ENCODE measurements at regions not wholly inside any gene's neighbourhood (a gene's known extent, or its start where the extent isn't known, plus 50 kb on each side); places are given as distances from the start of the nearest gene placed in this dataset.

- DNase-seq, result no peak
- WGBS, 3 donors, result 34 to 48% (median 40%) methylated on average over 4 of the region's 4 CpGs
- H3K9me3 ChIP-seq, result no peaks in the 10 kb centered on the region
- no peak overlapping the region for H3K4me3 ChIP-seq
- intact Hi-C loops (cut with DNase I), result no loop called here
- TF ChIP-seq, protein P1, sequence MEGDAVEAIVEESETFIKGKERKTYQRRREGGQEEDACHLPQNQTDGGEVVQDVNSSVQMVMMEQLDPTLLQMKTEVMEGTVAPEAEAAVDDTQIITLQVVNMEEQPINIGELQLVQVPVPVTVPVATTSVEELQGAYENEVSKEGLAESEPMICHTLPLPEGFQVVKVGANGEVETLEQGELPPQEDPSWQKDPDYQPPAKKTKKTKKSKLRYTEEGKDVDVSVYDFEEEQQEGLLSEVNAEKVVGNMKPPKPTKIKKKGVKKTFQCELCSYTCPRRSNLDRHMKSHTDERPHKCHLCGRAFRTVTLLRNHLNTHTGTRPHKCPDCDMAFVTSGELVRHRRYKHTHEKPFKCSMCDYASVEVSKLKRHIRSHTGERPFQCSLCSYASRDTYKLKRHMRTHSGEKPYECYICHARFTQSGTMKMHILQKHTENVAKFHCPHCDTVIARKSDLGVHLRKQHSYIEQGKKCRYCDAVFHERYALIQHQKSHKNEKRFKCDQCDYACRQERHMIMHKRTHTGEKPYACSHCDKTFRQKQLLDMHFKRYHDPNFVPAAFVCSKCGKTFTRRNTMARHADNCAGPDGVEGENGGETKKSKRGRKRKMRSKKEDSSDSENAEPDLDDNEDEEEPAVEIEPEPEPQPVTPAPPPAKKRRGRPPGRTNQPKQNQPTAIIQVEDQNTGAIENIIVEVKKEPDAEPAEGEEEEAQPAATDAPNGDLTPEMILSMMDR (IDR thresholded peaks at IDR 0.05), result no peak
- TF ChIP-seq POLR2A (IDR thresholded peaks at IDR 0.05) (no peak), EP300 (IDR thresholded peaks at IDR 0.05) (no peak)
- no peaks in the 10 kb centered on the region for H3K36me3 ChIP-seq
- peaks cover 7% of the 10 kb centered on the region for H3K4me1 ChIP-seq (ENCODE audit: insufficient read depth)
- no peaks in the 10 kb centered on the region for H3K27me3 ChIP-seq
- H3K27ac ChIP-seq, result no peak overlapping the region
These were observed 221.4 kb upstream of the NANOGP8 start for GRCh38 chr15:35306361-35306981.

- no peak for DNase-seq
These were observed 220.9 kb upstream of the NANOGP8 start for GRCh38 chr15:35305946-35306345.

GRCh38 chr15:35305031-35305550 is 220.0 kb upstream of the NANOGP8 start:
- Histone ChIP-seq H3K4me3 (no peak overlapping the region), H3K9me3 (no peaks in the 10 kb centered on the region), H3K27me3 (no peaks in the 10 kb centered on the region), H3K27ac (no peak overlapping the region), H3K36me3 (no peaks in the 10 kb centered on the region), H3K4me1 (ENCODE audit: insufficient read depth) (peaks cover 7% of the 10 kb centered on the region)
- TF ChIP-seq EP300 (IDR thresholded peaks at IDR 0.05) (no peak), POLR2A (IDR thresholded peaks at IDR 0.05) (no peak)
- TF ChIP-seq, protein P1 (IDR thresholded peaks at IDR 0.05), result no peak
- DNase-seq, result no peak
- intact Hi-C loops (cut with DNase I), result no loop called here
- 73 to 79% (median 75%) methylated on average over 2 of the region's 2 CpGs for WGBS, 3 donors

More at GRCh38 chr15:35305946-35306345, 220.9 kb upstream of the NANOGP8 start:
- peaks cover 7% of the 10 kb centered on the region for H3K4me1 ChIP-seq (ENCODE audit: insufficient read depth)
- intact Hi-C loops (cut with DNase I), result no loop called here
- TF ChIP-seq, protein P1 (IDR thresholded peaks at IDR 0.05), result no peak
- TF ChIP-seq EP300 (IDR thresholded peaks at IDR 0.05), result no peak
- TF ChIP-seq POLR2A (IDR thresholded peaks at IDR 0.05), result no peak
- H3K36me3 ChIP-seq, result no peaks in the 10 kb centered on the region
- H3K27me3 ChIP-seq, result no peaks in the 10 kb centered on the region
- H3K27ac ChIP-seq, result no peak overlapping the region
- no peaks in the 10 kb centered on the region for H3K9me3 ChIP-seq
- H3K4me3 ChIP-seq, result no peak overlapping the region

DNA sequence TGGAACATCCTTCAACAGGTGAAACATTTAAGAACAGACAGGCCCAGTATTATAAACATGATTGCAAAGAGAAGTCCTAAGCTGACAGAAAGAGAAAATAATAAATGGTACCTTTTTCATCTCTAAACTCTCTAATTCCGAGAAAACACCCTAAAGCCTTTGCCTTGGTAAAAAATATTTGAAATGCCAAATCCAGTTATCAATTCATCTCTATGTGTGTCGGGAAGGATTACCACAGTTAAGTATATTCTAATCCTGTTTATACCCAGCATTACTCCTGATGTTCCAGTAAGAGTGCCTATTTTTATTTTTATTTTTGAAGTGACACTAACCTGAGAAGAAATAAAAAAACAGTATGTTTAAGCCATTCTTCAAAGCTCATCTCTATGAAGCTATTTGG is 219.3 kb upstream of the NANOGP8 start:
- H3K27ac ChIP-seq, result no peak overlapping the region
- H3K4me1 ChIP-seq (ENCODE audit: insufficient read depth), result peaks cover 7% of the 10 kb centered on the region
- H3K4me3 ChIP-seq, result no peak overlapping the region
- TF ChIP-seq POLR2A (IDR thresholded peaks at IDR 0.05) (no peak), EP300 (IDR thresholded peaks at IDR 0.05) (no peak)
- DNase-seq, result no peak
- 86 to 95% (median 89%) methylated on average over 2 of the region's 2 CpGs for WGBS, 3 donors
- intact Hi-C loops (cut with DNase I), result no loop called here
- H3K9me3 ChIP-seq, result no peaks in the 10 kb centered on the region
- no peaks in the 10 kb centered on the region for H3K36me3 ChIP-seq
- no peaks in the 10 kb centered on the region for H3K27me3 ChIP-seq

- no peak overlapping the region for H3K27ac ChIP-seq
- peaks cover 6% of the 10 kb centered on the region for H3K4me1 ChIP-seq (ENCODE audit: insufficient read depth)
- TF ChIP-seq EP300 (IDR thresholded peaks at IDR 0.05), result no peak
- TF ChIP-seq, protein P1 (IDR thresholded peaks at IDR 0.05), result no peak
- no peak for TF ChIP-seq POLR2A (IDR thresholded peaks at IDR 0.05)
- H3K4me3 ChIP-seq, result no peak overlapping the region
- H3K9me3 ChIP-seq, result no peaks in the 10 kb centered on the region
- H3K36me3 ChIP-seq, result no peaks in the 10 kb centered on the region
- no peaks in the 10 kb centered on the region for H3K27me3 ChIP-seq
- WGBS, 3 donors, result 76 to 95% (median 93%) methylated on average over 1 of the region's 1 CpG
- intact Hi-C loops (cut with DNase I), result no loop called here
- no peak for DNase-seq
These were observed 217.2 kb upstream of the NANOGP8 start for GRCh38 chr15:35302334-35302733.

Data from ovary (tissue), 7 donors.